T-helper 9 cell (primary cell): ENCODE measurements at regions not wholly inside any gene's neighbourhood (a gene's known extent, or its start where the extent isn't known, plus 50 kb on each side); places are given as distances from the start of the nearest gene placed in this dataset.
"Not testable (repeated sequence)": the region's sequence is repeated elsewhere in the genome, so short reads cannot be mapped to it uniquely, and the experiment has no call there.

Source experiments
- DNase-seq: peaks from one replicate; pipeline ENCODE4 v3.0.0-alpha.2; 2020

- no peak for DNase-seq
Observed at GRCh38 chr4:1522606-1523005, 116.4 kb upstream of the NKX1-1 start.

GRCh38 chr4:1521821-1522361 lies 115.6 kb upstream of the NKX1-1 start:
- DNase-seq, result no peak

DNA sequence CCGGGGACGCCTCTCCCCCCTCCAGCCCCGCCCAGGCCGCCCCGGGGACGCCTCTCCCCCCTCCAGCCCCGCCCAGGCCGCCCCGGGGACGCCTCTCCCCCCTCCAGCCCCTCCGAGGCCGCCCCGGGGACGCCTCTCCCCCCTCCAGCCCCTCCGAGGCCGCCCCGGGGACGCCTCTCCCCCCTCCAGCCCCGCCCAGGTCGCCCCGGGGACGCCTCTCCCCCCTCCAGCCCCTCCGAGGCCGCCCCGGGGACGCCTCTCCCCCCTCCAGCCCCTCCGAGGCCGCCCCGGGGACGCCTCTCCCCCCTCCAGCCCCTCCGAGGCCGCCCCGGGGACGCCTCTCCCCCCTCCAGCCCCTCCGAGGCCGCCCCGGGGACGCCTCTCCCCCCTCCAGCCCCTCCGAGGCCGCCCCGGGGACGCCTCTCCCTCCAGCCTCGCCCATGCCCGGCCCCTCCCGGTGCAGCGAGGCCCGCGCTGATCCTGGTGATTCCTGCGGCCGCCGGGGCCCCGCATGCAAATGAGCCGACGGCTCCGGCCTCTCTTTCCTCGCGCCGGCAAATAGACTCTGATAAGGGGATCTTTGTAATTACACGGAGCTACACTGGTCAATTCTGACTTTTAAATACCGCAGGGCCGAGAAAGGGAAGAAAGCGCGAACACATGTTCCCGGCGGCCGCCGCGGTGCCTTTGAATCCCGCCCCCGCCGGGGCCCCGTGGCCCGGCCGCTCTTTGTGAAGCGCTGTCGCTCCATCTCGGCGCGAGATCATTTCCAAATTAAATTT lies 114.7 kb upstream of the NKX1-1 start:
- DNase-seq, result not testable (repeated sequence)

- no peak for DNase-seq
Observed at GRCh38 chr4:1519787-1520661, 113.8 kb upstream of the NKX1-1 start.

GRCh38 chr4:1518997-1519700 lies 112.9 kb upstream of the NKX1-1 start:
- DNase-seq, result no peak

DNA sequence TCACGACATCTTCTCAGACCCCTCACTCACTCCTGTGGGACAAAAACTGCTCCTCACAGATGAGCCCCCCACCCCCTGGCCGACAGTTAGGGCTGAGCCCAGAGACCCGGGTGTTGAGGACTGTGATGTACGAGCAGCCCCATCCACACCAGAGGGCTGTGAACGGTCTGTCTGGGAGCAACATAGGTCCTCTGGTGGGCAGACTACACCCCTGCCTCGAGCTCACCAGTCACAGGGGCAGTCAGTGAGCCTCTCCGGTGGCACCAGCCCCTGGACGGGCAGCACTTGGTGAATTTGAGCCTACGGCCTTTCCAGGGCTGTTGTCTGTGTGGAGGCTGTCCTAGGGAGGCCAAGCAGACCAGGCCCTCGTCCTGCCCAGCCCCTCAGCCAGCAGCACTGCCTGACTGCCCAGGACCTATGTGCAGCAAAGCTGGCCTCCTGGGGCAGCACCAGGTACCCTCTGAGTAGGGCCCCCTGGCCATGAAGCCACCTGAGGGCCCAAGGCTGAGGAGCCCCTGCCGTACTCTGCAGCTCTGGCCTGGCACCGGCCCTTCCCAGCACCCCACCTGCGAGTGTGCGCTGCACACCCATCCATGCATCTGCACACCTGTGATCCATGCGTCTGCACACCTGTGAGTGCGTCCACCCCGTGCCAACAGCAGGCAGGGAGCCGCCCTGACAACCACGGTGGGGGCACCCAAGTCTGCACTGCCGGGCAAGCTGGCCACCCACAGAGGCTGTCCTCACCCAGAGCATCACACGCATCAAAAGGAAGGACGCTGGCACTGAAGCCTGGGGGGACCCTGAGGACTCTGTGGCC lies 111.6 kb upstream of the NKX1-1 start:
- no peak for DNase-seq

GRCh38 chr4:1516881-1517480 lies 110.7 kb upstream of the NKX1-1 start:
- no peak for DNase-seq

DNA sequence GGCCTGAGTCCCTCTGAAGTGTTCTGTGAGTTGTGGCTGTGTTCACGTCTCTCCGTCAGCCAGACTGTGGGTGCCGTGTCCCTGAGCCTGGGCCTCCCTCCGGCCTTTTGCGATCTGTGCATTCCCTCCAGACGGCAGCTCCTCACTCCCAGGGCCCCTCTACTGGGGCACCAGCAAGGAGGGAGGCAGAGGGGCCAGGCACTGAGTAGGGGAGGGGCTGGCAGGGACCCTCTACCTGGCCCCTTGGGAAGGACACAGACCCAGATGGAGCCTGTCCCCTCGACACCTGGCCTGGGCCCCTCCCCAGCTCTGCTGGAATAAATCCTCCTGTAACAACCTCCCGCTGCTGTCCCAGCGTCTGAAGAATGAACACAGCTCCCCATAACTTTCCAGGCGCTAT lies 110.0 kb upstream of the NKX1-1 start:
- no peak for DNase-seq

- DNase-seq, result no peak
Observed at GRCh38 chr4:1515763-1516162, 109.5 kb upstream of the NKX1-1 start.

GRCh38 chr4:1515156-1515555 lies 108.9 kb upstream of the NKX1-1 start:
- DNase-seq, result no peak

DNA sequence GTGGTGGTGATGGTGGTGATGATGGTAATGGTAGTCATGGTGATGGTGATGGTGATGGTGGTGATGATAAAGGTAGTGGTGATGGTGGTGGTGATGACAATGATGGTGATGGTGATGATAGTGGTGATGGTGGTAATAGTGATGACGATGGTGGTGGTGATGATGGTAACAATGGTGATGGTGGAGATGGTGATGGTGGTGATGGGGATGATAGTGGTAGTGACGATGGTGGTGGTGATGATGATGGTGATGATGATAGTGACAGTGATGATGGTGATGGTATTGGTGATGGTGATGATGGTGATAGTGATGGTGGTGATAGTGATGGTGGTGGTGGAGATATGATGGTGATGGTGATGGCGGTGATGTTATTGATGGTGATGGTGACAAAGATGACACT lies 108.4 kb upstream of the NKX1-1 start:
- no peak for DNase-seq

- no peak for DNase-seq
Observed at GRCh38 chr4:1513936-1514483, 107.8 kb upstream of the NKX1-1 start.

- peak; percentile 45 for DNase-seq
Observed at GRCh38 chr4:1512738-1513660, 106.8 kb upstream of the NKX1-1 start.

GRCh38 chr4:1512051-1512737 lies 106.0 kb upstream of the NKX1-1 start:
- DNase-seq, result no peak

GRCh38 chr4:1511441-1512041 lies 105.3 kb upstream of the NKX1-1 start:
- peak; percentile 30 for DNase-seq

- DNase-seq, result no peak
Observed at GRCh38 chr4:1510931-1511330, 104.7 kb upstream of the NKX1-1 start.

DNA sequence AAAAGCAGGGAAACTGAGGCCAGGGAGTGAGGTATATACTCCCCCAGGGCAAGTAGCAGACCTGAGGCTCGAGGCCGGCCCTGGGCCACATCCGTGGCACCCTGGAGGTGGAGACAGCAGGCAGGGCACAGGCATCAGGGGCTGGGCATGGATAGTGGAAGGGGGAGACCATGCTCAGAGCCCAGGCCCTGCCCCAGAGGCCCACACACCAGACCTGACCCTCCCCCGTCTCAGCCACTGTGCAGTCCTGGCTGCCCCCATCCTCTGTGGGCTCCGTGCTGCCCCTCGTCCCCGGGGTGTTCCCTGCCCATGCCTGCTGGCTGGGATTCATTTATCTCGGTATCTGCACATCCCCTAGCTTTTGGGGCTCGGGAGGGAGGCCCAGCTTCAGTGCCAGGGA lies 103.1 kb upstream of the NKX1-1 start:
- DNase-seq, result no peak

- no peak for DNase-seq
Observed at GRCh38 chr4:1508161-1509160, 102.2 kb upstream of the NKX1-1 start.
